IPS-18c (cell line): ENCODE measurements at regions not wholly inside any gene's neighbourhood (a gene's known extent, or its start where the extent isn't known, plus 50 kb on each side); places are given as distances from the start of the nearest gene placed in this dataset.
"Not testable (repeated sequence)": the region's sequence is repeated elsewhere in the genome, so short reads cannot be mapped to it uniquely, and the experiment has no call there.

Source experiments
- H3K4me3 ChIP-seq: 2 replicates; pipeline ENCODE4 v1.7.0; 2013; ENCODE audit warnings: low read depth, mild to moderate bottlenecking, low read length, moderate library complexity; ENCODE audit not compliant: insufficient read depth
- H3K9me3 ChIP-seq: one replicate; pipeline ENCODE4 v1.6.1; 2013; ENCODE audit warnings: mild to moderate bottlenecking, low read length, moderate library complexity; ENCODE audit not compliant: control insufficient read depth, insufficient read depth

DNA sequence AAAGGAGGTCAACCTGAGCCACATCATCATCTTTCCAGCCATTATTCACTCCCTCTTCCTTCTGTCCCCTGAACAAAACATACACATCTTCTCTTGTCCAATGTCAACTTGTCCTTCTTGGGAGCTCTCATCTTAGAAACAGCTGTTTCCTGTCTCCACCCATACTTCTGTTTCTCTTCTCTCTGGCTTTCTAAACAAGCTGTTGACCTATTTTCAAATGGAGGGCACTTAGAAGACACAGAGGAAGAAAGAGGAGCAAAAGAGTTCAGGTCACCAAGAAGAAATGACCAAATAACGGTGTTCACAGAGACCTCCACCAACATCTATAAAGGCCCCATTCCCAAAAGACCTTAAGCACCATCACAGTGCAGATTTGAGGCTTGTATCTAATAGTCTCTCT, 355.9 kb upstream of the HNRNPA3 start:
- no peak overlapping the region for H3K4me3 ChIP-seq
- no peaks in the 10 kb centered on the region for H3K9me3 ChIP-seq

DNA sequence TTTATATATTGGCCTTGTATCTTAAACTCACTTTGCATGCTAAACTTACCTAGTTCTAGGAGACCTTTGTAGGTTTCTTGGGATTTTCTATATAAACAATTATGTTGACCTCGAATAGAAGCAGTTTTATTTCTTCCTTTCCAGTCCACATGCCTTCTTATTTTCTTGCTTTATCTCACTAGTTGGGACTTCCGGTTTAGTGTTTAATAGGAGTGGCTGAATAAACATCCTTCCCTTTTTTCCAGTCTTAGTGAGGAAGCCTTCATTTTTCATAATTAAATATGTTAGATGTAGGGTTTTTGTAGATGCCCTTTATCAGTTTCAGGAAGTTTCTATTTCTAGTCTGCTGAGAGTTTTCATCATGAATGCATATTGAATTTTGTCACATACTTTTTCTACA, 347.3 kb upstream of the HNRNPA3 start:
- H3K9me3 ChIP-seq, result no peaks in the 10 kb centered on the region

DNA sequence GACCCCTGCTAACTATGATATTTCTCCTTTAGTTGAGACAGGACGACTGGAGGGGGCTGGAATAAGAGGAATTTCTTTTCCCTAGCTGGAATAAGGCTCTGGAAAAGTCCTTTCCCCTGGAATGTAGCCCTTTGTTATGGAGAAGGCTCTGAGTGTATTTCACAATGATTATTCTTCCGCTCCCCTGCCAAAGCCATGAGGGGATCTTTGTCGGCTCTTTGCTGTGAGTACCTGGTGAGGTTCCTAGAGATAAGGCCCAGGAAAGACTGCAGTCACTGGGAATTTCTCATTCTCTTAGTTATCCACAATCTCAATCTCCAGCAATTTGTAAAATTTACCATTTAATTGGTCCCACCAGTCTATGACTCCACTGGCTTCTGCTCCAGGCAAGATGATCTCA, 340.2 kb upstream of the HNRNPA3 start:
- no peak overlapping the region for H3K4me3 ChIP-seq

More for the DNA sequence above, 347.3 kb upstream of the HNRNPA3 start:
- H3K4me3 ChIP-seq, result no peak overlapping the region

DNA sequence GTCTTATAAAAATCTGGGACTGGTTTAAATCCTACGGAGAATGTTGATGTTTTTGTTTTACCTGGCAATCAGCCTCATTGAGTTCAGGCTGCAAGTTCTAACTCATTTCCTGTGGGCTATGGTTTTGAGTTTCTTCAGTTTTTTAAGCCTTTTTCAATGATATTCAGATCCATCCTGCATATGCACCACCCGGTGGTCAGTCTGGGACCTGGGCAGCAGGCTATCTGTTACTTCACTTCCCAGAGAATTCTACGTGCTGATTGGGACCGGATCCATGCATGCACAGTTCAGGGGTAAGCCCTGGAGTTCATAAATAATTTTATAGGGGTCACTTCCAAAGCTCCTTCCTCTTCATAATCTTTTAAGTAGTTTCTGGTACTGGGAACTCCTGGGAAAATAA, 339.2 kb upstream of the HNRNPA3 start:
- H3K9me3 ChIP-seq, result peaks cover 3% of the 10 kb centered on the region

More for the DNA sequence above, 340.2 kb upstream of the HNRNPA3 start:
- H3K9me3 ChIP-seq, result peaks cover 3% of the 10 kb centered on the region

DNA sequence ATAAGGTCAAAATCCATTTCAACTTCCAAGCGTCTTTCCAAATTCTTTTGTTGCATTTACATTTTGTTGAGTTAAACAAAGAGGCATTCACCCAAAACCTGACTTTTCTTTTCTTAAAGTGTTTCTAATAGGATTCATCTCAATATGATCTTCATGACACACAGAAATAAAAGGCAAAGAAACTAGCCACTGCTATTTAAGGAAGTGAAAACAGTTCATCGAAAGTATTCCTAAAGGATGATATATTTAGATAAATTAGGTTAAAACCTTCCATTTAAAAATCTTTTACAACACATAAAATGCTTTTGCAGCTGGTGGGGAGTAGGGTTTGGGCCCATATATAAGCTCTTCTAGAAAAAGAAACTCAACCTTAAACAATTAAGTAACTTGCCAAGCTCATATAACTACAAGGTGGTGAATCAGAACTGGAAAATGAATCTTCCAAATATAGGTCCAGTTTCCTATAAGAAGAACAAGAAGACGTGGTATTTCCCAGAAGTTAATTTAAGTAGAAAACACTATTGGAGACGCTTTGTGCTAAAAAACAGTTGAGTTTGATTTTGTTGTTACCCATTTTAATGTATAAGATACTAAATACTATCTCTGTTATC, 336.0 kb upstream of the HNRNPA3 start:
- peaks cover 7% of the 10 kb centered on the region for H3K9me3 ChIP-seq
- H3K4me3 ChIP-seq, result no peak overlapping the region

More for the DNA sequence above, 339.2 kb upstream of the HNRNPA3 start:
- no peak overlapping the region for H3K4me3 ChIP-seq

DNA sequence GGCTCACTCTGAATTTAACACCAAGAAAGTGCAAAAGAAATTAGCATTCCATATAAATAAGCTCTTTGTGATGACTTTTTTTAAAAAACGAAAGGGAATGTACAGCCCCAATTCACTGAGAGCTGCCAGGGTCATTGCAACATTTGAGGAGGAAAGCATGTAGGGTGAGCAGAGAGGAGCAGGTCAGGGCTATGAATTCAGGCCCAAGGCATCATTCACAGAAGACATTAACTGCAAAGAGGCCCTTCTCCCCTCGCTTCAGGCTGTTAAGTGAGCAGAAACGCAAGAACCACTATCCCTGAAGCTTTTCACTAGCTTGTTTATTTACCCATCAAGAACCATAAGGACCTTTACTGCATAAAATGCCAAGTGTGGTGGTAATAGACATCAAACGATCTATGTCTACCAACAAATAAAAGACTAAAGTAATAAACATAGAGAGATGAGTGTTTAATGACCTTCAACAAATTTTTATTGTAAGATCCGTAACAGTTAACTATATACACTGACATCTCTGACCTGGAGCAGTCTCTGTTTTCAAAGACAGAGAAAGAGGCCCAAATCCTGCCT, 333.1 kb upstream of the HNRNPA3 start:
- H3K9me3 ChIP-seq, result peaks cover 3% of the 10 kb centered on the region
- H3K4me3 ChIP-seq, result no peak overlapping the region

DNA sequence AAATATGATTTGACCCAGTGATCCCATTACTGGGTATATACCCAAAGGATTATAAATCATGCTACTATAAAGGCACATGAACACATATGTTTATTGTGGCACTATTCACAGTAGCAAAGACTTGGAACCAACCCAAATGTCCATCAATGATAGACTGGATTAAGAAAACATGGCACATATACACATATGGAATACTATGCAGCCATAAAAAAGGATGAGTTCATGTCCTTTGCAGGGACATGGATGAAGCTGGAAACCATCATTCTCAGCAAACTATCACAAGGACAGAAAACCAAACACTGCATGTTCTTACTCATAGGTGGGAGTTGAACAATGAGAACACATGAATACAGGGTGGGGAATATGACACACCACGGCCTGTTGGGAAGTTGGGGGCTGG, 330.5 kb upstream of the HNRNPA3 start:
- H3K9me3 ChIP-seq, H3K4me3 ChIP-seq: not testable (repeated sequence)

DNA sequence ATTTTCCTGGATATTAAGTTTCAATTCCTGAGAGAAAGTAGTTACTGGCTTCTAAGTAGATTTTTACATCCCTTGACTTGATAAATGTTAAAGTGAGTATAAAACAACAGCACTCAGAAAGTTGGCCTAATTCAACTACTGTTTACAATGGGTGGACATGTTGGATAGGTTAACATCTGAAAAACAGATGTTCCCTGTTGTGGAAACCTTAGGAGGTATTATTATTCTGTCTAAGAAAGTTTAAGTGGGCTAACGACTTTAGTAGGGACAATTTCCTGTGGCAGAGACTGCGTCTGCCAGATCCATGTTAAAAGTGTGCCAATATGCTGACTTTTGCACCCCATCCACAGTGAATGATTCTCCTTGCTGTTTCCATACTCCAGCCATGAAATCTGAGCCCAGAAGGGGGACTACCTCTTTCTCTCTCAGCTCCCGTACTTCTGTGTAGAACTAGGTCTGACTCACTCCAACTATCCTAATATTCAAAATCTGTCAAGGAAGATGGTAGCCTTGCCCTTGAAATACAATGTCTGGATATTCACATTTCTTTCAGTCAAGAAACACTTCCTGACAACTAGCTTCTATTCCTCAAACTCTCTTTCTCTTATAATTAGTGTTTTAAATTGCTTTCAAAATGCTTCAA, 327.5 kb upstream of the HNRNPA3 start:
- Histone ChIP-seq H3K4me3 (no peak overlapping the region), H3K9me3 (peaks cover 3% of the 10 kb centered on the region)

DNA sequence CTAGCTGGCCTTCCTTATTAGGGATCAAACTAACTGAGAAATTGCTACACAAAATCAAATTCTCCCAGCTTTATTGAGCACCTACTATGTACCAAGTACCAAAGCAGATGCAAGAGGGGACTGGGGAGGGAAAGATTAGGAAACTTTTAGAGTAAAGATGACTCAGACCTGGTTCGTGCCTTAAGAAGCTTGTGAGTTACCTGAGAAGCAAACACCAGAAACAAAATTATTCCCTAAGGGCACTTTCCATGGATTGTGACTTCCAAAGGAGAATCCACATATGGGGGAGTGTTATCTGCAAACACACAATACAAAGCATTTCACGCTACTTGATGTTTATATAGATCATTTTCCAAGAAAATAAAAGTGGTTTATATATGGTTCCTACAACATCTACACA, 326.9 kb upstream of the HNRNPA3 start:
- H3K9me3 ChIP-seq, result peaks cover 3% of the 10 kb centered on the region
- H3K4me3 ChIP-seq, result no peak overlapping the region

DNA sequence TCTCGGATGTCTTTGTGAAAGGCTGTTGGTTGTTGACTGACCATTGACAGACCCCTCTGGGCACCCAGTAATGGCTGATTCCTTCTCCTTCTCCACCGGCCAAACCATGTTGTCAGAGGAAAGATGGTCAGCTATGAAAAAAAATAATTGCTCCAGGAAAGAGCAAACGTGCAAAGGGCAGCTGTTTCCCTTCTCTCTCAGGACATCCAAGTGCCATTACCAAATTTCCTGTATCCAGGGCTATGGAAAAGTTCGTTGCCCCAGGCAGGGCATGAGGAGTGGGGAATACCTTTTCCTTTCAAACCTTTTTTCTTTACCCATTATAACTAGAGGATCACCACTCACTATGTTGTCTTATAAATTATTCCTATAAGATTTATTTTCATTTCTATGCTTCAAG, 321.5 kb upstream of the HNRNPA3 start:
- H3K4me3 ChIP-seq, result no peak overlapping the region
- H3K9me3 ChIP-seq, result no peaks in the 10 kb centered on the region

DNA sequence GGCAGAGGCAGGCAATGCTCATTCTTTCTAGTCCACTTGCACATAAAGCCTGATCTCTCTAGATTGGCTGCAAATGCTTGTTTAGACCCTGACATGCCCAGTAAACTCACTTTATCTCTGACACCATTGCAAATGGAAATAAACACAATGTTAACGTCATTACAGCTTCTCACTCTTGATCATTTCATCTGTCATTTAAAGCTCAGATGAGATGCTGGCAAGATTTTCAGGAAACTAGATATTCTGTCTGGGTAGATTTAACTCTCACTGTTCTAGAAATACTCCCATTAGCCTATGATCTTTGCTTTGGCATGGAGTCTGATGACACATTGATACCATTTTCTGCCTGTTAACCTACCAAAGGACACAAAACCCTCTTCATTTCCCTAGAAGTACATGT, 320.7 kb upstream of the HNRNPA3 start:
- no peak overlapping the region for H3K4me3 ChIP-seq
- no peaks in the 10 kb centered on the region for H3K9me3 ChIP-seq

DNA sequence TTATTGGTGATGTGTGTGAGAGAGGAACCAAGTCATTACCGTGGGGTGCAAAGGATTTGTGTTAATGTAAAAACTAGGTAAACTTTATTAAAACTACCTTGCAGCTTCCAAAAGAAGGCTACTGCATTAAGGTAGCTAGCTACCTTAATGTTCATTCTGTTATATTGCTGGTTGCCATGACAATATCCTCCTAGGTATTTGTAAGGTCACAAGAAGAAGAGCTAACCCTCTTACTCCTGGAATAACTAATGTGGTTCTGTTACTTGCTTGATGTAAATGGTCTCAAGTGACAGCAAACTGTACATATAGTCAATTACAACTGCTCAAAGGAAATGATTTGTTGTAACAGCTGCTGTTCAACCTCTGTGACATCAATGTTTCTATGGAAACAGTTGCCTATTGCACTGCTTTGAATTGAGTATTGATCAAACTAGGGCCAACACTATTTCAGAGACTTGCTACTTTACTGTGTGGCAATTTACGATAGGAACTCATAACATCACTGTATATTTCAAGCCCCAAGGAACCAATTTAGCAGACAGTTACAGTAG, 319.8 kb upstream of the HNRNPA3 start:
- H3K4me3 ChIP-seq, result no peak overlapping the region
- H3K9me3 ChIP-seq, result no peaks in the 10 kb centered on the region

DNA sequence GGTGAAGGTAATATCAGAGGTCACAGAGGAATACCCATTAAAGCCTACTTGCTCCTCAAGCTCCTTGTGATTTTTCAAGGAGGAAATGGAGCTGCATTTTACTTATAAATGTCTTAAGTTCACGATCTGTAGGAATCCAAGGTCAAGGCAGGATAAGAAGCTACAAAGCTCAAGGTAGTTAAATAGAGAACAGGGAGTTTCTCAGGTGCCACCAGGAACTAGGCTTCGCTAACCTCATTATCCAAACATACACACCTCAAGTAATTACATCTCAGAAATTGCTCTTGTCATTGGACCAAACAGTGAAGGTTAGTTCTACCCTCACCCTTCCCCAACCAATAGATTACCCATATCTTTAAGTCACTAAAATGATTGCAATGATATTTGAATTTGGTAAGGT, 317.4 kb upstream of the HNRNPA3 start:
- H3K9me3 ChIP-seq, result no peaks in the 10 kb centered on the region

DNA sequence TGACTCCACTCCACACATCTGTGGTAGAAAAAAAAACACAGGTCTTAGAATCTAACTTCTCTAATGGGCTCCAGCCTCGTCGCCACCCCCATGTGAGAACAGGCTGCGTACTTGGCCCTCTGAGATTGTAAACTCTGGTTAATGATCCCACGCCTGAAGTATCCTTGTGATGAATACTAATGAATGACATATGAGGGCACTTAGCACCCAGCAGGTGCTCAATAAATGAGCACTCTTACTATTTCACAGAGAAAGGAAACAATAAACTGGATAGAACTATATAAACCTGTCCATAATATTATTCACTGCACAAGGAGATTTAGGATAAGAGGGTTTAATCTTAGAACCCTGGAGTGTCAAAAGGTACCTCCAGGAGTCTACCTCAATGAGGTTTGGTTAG, 310.1 kb upstream of the HNRNPA3 start:
- Histone ChIP-seq H3K9me3 (no peaks in the 10 kb centered on the region), H3K4me3 (no peak overlapping the region)

More for the DNA sequence above, 317.4 kb upstream of the HNRNPA3 start:
- no peak overlapping the region for H3K4me3 ChIP-seq

DNA sequence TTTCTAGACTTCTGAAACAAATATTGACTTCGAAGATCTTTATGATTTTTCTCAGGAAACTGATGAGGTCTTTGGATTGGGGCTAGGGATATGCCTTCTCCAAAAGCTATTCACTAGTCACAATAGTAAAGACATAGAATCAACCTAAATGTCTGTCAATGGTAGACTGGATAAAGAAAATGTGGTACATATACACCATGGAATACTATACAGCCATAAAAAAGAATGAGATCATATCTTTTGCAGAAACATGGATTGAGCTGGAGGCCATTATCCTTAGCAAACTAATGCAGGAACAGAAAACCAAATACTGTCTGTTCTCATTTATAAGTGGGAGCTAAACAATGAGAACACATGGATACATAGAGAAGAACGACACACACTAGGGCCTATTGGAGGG, 308.5 kb upstream of the HNRNPA3 start:
- H3K9me3 ChIP-seq, H3K4me3 ChIP-seq: not testable (repeated sequence)

DNA sequence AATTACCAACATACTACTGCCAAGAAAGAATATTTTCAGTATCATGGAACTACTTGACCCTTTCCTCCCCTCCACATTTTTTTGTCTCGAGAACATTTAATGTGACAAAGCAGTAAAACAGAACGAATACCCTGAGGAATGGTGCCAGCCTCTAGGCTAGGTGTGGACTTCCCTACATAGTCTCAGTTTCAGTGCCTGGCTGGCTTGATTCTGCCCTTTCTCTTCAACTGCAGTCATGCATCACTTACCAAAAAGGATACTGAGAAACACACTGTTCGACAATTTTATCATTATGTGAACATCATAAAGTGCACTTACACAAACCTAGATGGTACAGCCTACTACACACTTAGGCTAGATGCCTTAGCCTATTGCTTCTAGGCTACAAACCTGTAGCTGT, 305.3 kb upstream of the HNRNPA3 start:
- Histone ChIP-seq H3K4me3 (no peak overlapping the region), H3K9me3 (no peaks in the 10 kb centered on the region)

DNA sequence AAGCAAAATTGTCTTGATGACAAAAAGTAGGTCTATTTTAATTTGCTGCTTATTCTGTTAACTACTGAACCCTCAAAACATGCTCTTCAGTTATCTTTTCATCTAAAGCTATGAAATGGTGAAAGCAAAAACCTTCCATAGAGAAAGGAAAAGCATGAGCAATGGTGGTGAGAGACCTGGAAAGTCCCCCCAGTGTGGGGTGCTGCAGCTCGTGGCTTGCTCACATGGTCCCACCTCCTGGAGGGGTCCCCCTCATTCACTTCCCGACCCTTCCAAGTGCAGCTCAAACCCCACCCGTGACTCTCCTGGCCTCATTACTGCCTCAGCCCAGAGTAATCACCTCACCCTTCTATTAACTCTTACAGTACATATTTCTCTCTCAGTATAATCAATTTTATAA, 301.8 kb upstream of the HNRNPA3 start:
- no peaks in the 10 kb centered on the region for H3K9me3 ChIP-seq
- H3K4me3 ChIP-seq, result no peak overlapping the region

DNA sequence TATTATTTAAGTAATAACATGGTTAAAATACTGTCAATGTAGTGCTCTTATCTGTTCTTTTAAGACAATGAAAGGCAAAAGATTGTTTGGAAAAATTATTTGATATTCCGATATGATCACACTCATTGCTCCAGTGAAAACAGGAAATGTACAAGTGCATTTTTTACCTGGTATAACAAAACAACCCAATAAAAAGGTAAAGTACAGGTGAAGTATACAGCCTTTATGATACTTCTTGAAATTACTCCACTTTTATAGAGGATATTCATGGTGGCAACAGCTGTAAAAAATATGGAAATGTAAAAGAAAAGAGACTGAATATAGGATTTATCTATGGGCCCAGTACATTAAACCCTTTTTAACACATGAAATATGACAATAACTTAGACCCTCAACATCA, 298.6 kb upstream of the HNRNPA3 start:
- Histone ChIP-seq H3K9me3 (no peaks in the 10 kb centered on the region), H3K4me3 (no peak overlapping the region)
